ENCODE measurements at regions not wholly inside any gene's neighbourhood (a gene's known extent, or its start where the extent isn't known, plus 50 kb on each side); places are given as distances from the start of the nearest gene placed in this dataset.

GRCh38 chr1:37310064-37310463 lies 164.3 kb upstream of the ZC3H12A start:
- Histone ChIP-seq H3K27me3 (ENCODE audit: control insufficient read depth, insufficient read depth, low read length) (no peaks in the 10 kb centered on the region), H3K9ac (ENCODE audit: insufficient read depth, low read length) (no peak overlapping the region), H3K4me3 (replicated peaks in 1 of 4; ENCODE audit: control extremely low read depth in 1 of 4, insufficient read depth in 1 of 4, low read depth in 3 of 4, low read length in 4 of 4) (no peak overlapping the region), H3K9me3 (ENCODE audit: control insufficient read depth, insufficient read depth, low read depth, low read length) (no peaks in the 10 kb centered on the region), H3K36me3 (ENCODE audit: control insufficient read depth, insufficient read depth, low read length) (no peaks in the 10 kb centered on the region), H4K20me1 (ENCODE audit: control insufficient read depth, extremely low read depth, insufficient read depth, low read length) (no peaks in the 10 kb centered on the region), H3K4me2 (ENCODE audit: extremely low read depth, insufficient read depth, low read length) (no peak overlapping the region), H3K27ac (ENCODE audit: insufficient read depth, low read length) (no peak overlapping the region), H3K4me1 (ENCODE audit: control insufficient read depth, extremely low read depth, insufficient read depth, low read length) (no peaks in the 10 kb centered on the region), H3K79me2 (ENCODE audit: control insufficient read depth, insufficient read depth, low read length) (no peaks in the 10 kb centered on the region), H2AFZ (ENCODE audit: low read length) (no peak overlapping the region)
- no peak for DNase-seq (ENCODE audit: low read depth in 2 of 2)
- TF ChIP-seq CTCF (conservative IDR thresholded peaks at IDR 0.05 in 1 of 2, IDR thresholded peaks at IDR 0.05 in 1 of 2; ENCODE audit: low read depth in 1 of 2, low read length in 2 of 2) (no peak), EZH2 (IDR thresholded peaks at IDR 0.05; ENCODE audit: low read length, missing control alignments) (no peak)

GRCh38 chr1:37315371-37315846 lies 159.0 kb upstream of the ZC3H12A start:
- Histone ChIP-seq H3K9ac (ENCODE audit: insufficient read depth, low read length) (no peak overlapping the region), H3K36me3 (ENCODE audit: control insufficient read depth, insufficient read depth, low read length) (no peaks in the 10 kb centered on the region), H3K4me3 (replicated peaks in 1 of 4; ENCODE audit: control extremely low read depth in 1 of 4, insufficient read depth in 1 of 4, low read depth in 3 of 4, low read length in 4 of 4) (no peak overlapping the region), H3K4me1 (ENCODE audit: control insufficient read depth, extremely low read depth, insufficient read depth, low read length) (no peaks in the 10 kb centered on the region), H3K27me3 (ENCODE audit: control insufficient read depth, insufficient read depth, low read length) (peaks cover 16% of the 10 kb centered on the region), H2AFZ (ENCODE audit: low read length) (no peak overlapping the region), H3K4me2 (ENCODE audit: extremely low read depth, insufficient read depth, low read length) (no peak overlapping the region), H3K79me2 (ENCODE audit: control insufficient read depth, insufficient read depth, low read length) (no peaks in the 10 kb centered on the region), H3K27ac (ENCODE audit: insufficient read depth, low read length) (no peak overlapping the region), H4K20me1 (ENCODE audit: control insufficient read depth, extremely low read depth, insufficient read depth, low read length) (no peaks in the 10 kb centered on the region), H3K9me3 (ENCODE audit: control insufficient read depth, insufficient read depth, low read depth, low read length) (no peaks in the 10 kb centered on the region)
- TF ChIP-seq CTCF (conservative IDR thresholded peaks at IDR 0.05 in 1 of 2, IDR thresholded peaks at IDR 0.05 in 1 of 2; ENCODE audit: low read depth in 1 of 2, low read length in 2 of 2) (no peak), EZH2 (IDR thresholded peaks at IDR 0.05; ENCODE audit: low read length, missing control alignments) (no peak)
- no peak for DNase-seq (ENCODE audit: low read depth in 2 of 2)

- no peaks in the 10 kb centered on the region for H3K9me3 ChIP-seq (ENCODE audit: control insufficient read depth, insufficient read depth, low read depth, low read length)
These were observed 156.4 kb upstream of the ZC3H12A start for GRCh38 chr1:37317870-37318467.

More at GRCh38 chr1:37317870-37318467, 156.4 kb upstream of the ZC3H12A start:
- Histone ChIP-seq H3K4me1 (ENCODE audit: control insufficient read depth, extremely low read depth, insufficient read depth, low read length) (no peaks in the 10 kb centered on the region), H3K79me2 (ENCODE audit: control insufficient read depth, insufficient read depth, low read length) (no peaks in the 10 kb centered on the region), H2AFZ (ENCODE audit: low read length) (no peak overlapping the region), H3K4me3 (replicated peaks in 1 of 4; ENCODE audit: control extremely low read depth in 1 of 4, insufficient read depth in 1 of 4, low read depth in 3 of 4, low read length in 4 of 4) (no peak overlapping the region), H3K9ac (ENCODE audit: insufficient read depth, low read length) (no peak overlapping the region), H3K4me2 (ENCODE audit: extremely low read depth, insufficient read depth, low read length) (no peak overlapping the region), H3K36me3 (ENCODE audit: control insufficient read depth, insufficient read depth, low read length) (no peaks in the 10 kb centered on the region), H3K27ac (ENCODE audit: insufficient read depth, low read length) (no peak overlapping the region), H3K27me3 (ENCODE audit: control insufficient read depth, insufficient read depth, low read length) (peaks cover 16% of the 10 kb centered on the region), H4K20me1 (ENCODE audit: control insufficient read depth, extremely low read depth, insufficient read depth, low read length) (no peaks in the 10 kb centered on the region)
- no peak for DNase-seq (ENCODE audit: low read depth in 2 of 2)
- TF ChIP-seq CTCF (conservative IDR thresholded peaks at IDR 0.05 in 1 of 2, IDR thresholded peaks at IDR 0.05 in 1 of 2; ENCODE audit: low read depth in 1 of 2, low read length in 2 of 2) (no peak), EZH2 (IDR thresholded peaks at IDR 0.05; ENCODE audit: low read length, missing control alignments) (no peak)

Measured in fibroblast of lung (primary cell).